SK-N-MC (cell line): ENCODE measurements at regions not wholly inside any gene's neighbourhood (a gene's known extent, or its start where the extent isn't known, plus 50 kb on each side); places are given as distances from the start of the nearest gene placed in this dataset.

Source experiments
- DNase-seq: peaks from one replicate; pipeline ENCODE4 v3.0.0-alpha.2; 2011; ENCODE audit warnings: low read depth, low spot score
- H3K27ac ChIP-seq: fragments of 200-600 bp; sonication (generic); 2 replicates; pipeline ENCODE4 v1.5.1; 2016; ENCODE audit warnings: mixed run types
- H3K36me3 ChIP-seq: fragments of 200-600 bp; sonication (generic); 2 replicates; pipeline ENCODE4 v1.6.1; 2017; ENCODE audit warnings: antibody characterized with exemption, low read length, mixed read lengths; ENCODE audit not compliant: insufficient read depth
- H3K4me3 ChIP-seq: fragments of 200-600 bp; sonication (generic); 2 replicates; pipeline ENCODE4 v1.5.1; 2016
- H3K9ac ChIP-seq: fragments of 200-600 bp; sonication (generic); 2 replicates; pipeline ENCODE4 v1.8.0; 2017; ENCODE audit warnings: mixed run types, mixed read lengths; ENCODE audit not compliant: insufficient read length
- H3K9me3 ChIP-seq: fragments of 200-600 bp; sonication (generic); 2 replicates; pipeline ENCODE4 v1.6.1; 2017; ENCODE audit warnings: low read depth, mild to moderate bottlenecking, antibody characterized with exemption, low read length, moderate library complexity, mixed read lengths
- EZH2 ChIP-seq: fragments of 200-600 bp; sonication (generic); IDR thresholded peaks from one replicate; pipeline ENCODE4 v1.6.1; 2017; ENCODE audit warnings: antibody characterized with exemption
- FOXP2 ChIP-seq: optimal IDR thresholded peaks from 2 replicates; pipeline ENCODE3; 2011; ENCODE audit warnings: mild to moderate bottlenecking, moderate library complexity; ENCODE audit not compliant: insufficient read depth; ENCODE audit errors: extremely low read length, control extremely low read depth
- POLR2AphosphoS5 ChIP-seq: IDR thresholded peaks from 2 replicates; pipeline ENCODE4 v1.6.1; 2012; ENCODE audit warnings: mild to moderate bottlenecking, low read depth, low read length, borderline replicate concordance

DNA sequence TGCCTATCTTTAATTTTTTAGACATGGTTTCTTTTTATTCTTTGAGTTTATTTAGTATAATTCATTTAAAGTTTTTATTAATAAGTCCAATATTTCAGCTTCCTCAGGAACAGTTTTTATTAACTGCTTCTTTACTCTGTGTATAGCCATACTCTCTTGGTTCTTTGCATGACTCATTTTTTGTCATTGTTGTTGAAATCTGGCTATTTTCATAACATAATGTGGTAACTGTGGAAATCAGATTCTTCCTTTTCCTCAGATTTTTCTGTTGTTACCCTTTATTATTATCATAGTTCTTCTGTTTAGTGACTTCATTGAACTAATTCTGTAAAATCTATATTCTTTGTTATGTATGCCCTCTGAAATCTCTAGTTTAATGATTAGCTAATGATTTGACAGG is 124.9 kb upstream of the CYSLTR1 start:
- TF ChIP-seq POLR2AphosphoS5 (no peak), FOXP2 (no peak), EZH2 (no peak)
- no peaks in the 10 kb centered on the region for H3K9me3 ChIP-seq
- H3K27ac ChIP-seq: no peak overlapping the region
- H3K36me3 ChIP-seq: no peaks in the 10 kb centered on the region
- no peak overlapping the region for H3K9ac ChIP-seq
- no peak for DNase-seq
- H3K4me3 ChIP-seq: no peak overlapping the region

DNA sequence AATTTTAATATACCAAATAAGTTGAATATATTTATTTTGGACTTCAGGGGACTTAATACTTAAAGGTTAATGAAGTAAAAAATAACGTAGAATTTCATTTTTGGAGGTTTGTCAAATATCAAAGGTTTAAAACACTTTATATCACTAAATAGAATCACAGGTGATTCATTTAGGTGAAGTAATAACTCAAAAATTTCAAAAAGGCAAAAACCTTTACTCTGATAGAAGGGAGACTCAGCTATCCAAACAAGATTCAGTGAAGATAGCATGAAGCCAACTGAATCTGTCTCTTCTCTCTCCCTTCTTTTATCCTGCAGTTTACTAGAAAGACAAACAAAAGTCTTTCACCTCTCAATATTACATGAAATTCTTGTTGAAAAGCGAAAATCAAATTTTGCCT is 110.2 kb upstream of the CYSLTR1 start:
- no peak overlapping the region for H3K4me3 ChIP-seq
- no peaks in the 10 kb centered on the region for H3K9me3 ChIP-seq
- no peak overlapping the region for H3K9ac ChIP-seq
- H3K36me3 ChIP-seq: no peaks in the 10 kb centered on the region
- TF ChIP-seq EZH2 (no peak), FOXP2 (no peak), POLR2AphosphoS5 (no peak)
- no peak for DNase-seq
- no peak overlapping the region for H3K27ac ChIP-seq

- Histone ChIP-seq H3K9me3 (no peaks in the 10 kb centered on the region), H3K27ac (no peak overlapping the region), H3K4me3 (no peak overlapping the region), H3K36me3 (no peaks in the 10 kb centered on the region), H3K9ac (no peak overlapping the region)
- TF ChIP-seq POLR2AphosphoS5 (no peak), FOXP2 (no peak), EZH2 (no peak)
- no peak for DNase-seq
Observed at GRCh38 chrX:78429172-78429571, 101.8 kb upstream of the CYSLTR1 start.

GRCh38 chrX:78388663-78389062 is 61.3 kb upstream of the CYSLTR1 start:
- no peak for TF ChIP-seq POLR2AphosphoS5
- no peak for TF ChIP-seq EZH2
- TF ChIP-seq FOXP2: no peak
- Histone ChIP-seq H3K36me3 (no peaks in the 10 kb centered on the region), H3K4me3 (no peak overlapping the region), H3K27ac (no peak overlapping the region), H3K9ac (no peak overlapping the region), H3K9me3 (no peaks in the 10 kb centered on the region)
- no peak for DNase-seq

DNA sequence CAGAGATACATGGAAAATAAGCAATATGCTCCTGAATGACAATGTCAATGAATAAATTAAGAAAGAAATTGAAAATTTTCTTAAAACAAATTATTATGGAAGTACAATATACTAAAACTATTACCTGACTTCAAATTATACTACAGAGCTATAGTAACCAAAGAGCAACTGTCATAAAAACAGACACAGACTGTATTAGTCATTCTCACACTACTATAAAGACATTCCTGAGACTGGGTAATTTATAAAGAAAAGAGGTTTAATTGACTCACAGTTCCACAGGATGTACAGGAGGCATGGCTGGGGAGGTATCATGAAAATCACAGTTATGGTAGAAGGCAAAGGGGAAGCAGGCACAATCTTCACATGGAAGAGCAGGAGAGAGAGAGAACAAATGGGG is 60.0 kb upstream of the CYSLTR1 start:
- TF ChIP-seq EZH2 (no peak), POLR2AphosphoS5 (no peak), FOXP2 (no peak)
- Histone ChIP-seq H3K9ac (no peak overlapping the region), H3K9me3 (no peaks in the 10 kb centered on the region), H3K27ac (no peak overlapping the region), H3K36me3 (no peaks in the 10 kb centered on the region), H3K4me3 (no peak overlapping the region)
- no peak for DNase-seq

DNA sequence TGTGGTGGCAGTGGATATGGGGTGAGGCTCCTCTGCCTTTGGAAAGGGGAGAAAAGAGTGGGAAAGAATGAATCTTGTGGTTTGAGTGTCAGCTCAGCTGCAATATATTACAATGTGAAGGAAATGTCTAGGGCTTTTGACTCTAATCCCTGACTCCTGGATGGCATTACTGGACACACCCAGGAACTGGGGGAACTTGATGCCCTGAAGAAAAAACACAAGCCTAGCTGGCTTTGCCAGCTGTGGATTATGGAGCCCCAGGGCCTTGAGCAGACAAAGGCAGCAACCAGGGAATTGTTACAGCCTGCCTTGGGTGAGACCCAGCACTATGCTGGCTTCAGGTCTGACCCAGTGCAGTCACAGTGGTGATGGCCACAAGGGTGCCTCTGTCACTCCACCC is 57.1 kb upstream of the CYSLTR1 start:
- no peaks in the 10 kb centered on the region for H3K9me3 ChIP-seq
- no peak for DNase-seq
- H3K9ac ChIP-seq: no peak overlapping the region
- H3K4me3 ChIP-seq: no peak overlapping the region
- no peak overlapping the region for H3K27ac ChIP-seq
- no peaks in the 10 kb centered on the region for H3K36me3 ChIP-seq
- TF ChIP-seq EZH2: no peak
- TF ChIP-seq FOXP2: no peak
- TF ChIP-seq POLR2AphosphoS5: no peak

DNA sequence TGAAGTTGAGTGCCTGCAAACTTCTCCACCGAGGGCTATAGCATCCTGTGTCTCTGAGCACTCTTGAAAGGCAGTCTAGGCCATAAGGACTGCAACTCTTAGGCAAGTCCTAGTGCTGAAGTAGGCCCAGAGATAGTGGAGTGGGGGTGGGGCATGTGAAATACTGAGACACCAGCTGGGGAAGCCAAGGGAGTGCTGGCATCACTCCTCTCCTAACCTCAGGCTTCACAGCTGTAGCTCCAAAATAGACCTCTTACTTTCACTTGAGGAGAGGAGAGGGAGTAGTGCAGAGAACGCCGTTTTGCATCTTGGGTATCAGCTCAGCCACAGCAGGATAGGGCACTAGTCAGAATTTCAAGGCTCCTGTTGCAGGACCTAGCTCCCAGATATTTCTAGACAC is 56.2 kb upstream of the CYSLTR1 start:
- Histone ChIP-seq H3K4me3 (no peak overlapping the region), H3K27ac (no peak overlapping the region), H3K9ac (no peak overlapping the region), H3K9me3 (no peaks in the 10 kb centered on the region), H3K36me3 (no peaks in the 10 kb centered on the region)
- DNase-seq: no peak
- no peak for TF ChIP-seq FOXP2
- TF ChIP-seq EZH2: no peak
- TF ChIP-seq POLR2AphosphoS5: no peak

- Histone ChIP-seq H3K36me3 (no peaks in the 10 kb centered on the region), H3K27ac (no peak overlapping the region), H3K9ac (no peak overlapping the region), H3K4me3 (no peak overlapping the region), H3K9me3 (no peaks in the 10 kb centered on the region)
- DNase-seq: no peak
- no peak for TF ChIP-seq EZH2
- no peak for TF ChIP-seq FOXP2
- no peak for TF ChIP-seq POLR2AphosphoS5
Observed at GRCh38 chrX:78378476-78379115, 51.2 kb upstream of the CYSLTR1 start.
